H9 (cell line): ENCODE measurements at regions not wholly inside any gene's neighbourhood (a gene's known extent, or its start where the extent isn't known, plus 50 kb on each side); places are given as distances from the start of the nearest gene placed in this dataset.
A peak's percentile ranks its signal among the peaks of the same experiment; 100 is the strongest.

Source experiments
- DNase-seq: peaks from one replicate; pipeline ENCODE4 v3.0.0-alpha.2; 2017
- H2AFZ ChIP-seq: one replicate; pipeline ENCODE4 v1.6.1; 2013; ENCODE audit warnings: mild to moderate bottlenecking, low read length, control low read depth, moderate library complexity
- H2AK5ac ChIP-seq: 2 replicates; pipeline ENCODE4 v1.6.1; 2013; ENCODE audit warnings: low read length, control low read depth, mixed read lengths; ENCODE audit not compliant: insufficient read length
- H2BK120ac ChIP-seq: one replicate; pipeline ENCODE4 v1.6.1; 2013; ENCODE audit warnings: low read depth, mild to moderate bottlenecking, low read length, control low read depth, inconsistent platforms; ENCODE audit not compliant: poor library complexity, severe bottlenecking
- H2BK12ac ChIP-seq: 2 replicates; pipeline ENCODE4 v1.6.1; 2013; ENCODE audit warnings: low read length, control low read depth, mixed read lengths, low read depth; ENCODE audit not compliant: insufficient read length
- H2BK15ac ChIP-seq: 2 replicates; pipeline ENCODE4 v1.6.1; 2013; ENCODE audit warnings: low read depth, low read length, control low read depth
- H2BK20ac ChIP-seq: one replicate; pipeline ENCODE4 v1.6.1; 2013; ENCODE audit warnings: low read depth, mild to moderate bottlenecking, low read length, control low read depth, inconsistent platforms; ENCODE audit not compliant: poor library complexity, severe bottlenecking
- H2BK5ac ChIP-seq: 2 replicates; pipeline ENCODE4 v1.6.1; 2013; ENCODE audit warnings: low read length, control low read depth, mixed read lengths; ENCODE audit not compliant: insufficient read length
- H3K14ac ChIP-seq: 2 replicates; pipeline ENCODE4 v1.6.1; 2013; ENCODE audit warnings: low read length, control low read depth; ENCODE audit not compliant: insufficient read depth
- H3K18ac ChIP-seq: 2 replicates; pipeline ENCODE4 v1.6.1; 2013; ENCODE audit warnings: low read depth, mild to moderate bottlenecking, mixed read lengths, low read length, control low read depth; ENCODE audit not compliant: insufficient read length
- H3K23ac ChIP-seq: 2 replicates; pipeline ENCODE4 v1.6.1; 2013; ENCODE audit warnings: low read length, control low read depth, mixed read lengths, low read depth; ENCODE audit not compliant: insufficient read length
- H3K23me2 ChIP-seq: 2 replicates; pipeline ENCODE4 v1.6.1; 2013; ENCODE audit warnings: low read depth, mild to moderate bottlenecking, mixed read lengths, low read length, control low read depth; ENCODE audit not compliant: insufficient read length, poor library complexity, severe bottlenecking
- H3K27ac ChIP-seq: 2 replicates; pipeline ENCODE4 v1.5.1; 2013; ENCODE audit warnings: low read length, control low read depth, mixed read lengths, low read depth; ENCODE audit not compliant: insufficient read length
- H3K27me3 ChIP-seq: 2 replicates; pipeline ENCODE4 v1.6.1; 2013; ENCODE audit warnings: low read length, control low read depth, inconsistent platforms; ENCODE audit not compliant: insufficient read depth
- H3K4ac ChIP-seq: 2 replicates; pipeline ENCODE4 v1.6.1; 2013; ENCODE audit warnings: low read depth, mild to moderate bottlenecking, control low read depth, inconsistent platforms, low read length, moderate library complexity
- H3K4me1 ChIP-seq: 2 replicates; pipeline ENCODE4 v1.6.1; 2013; ENCODE audit warnings: low read length, control low read depth, inconsistent platforms; ENCODE audit not compliant: insufficient read depth
- H3K4me2 ChIP-seq: 2 replicates; pipeline ENCODE4 v1.6.1; 2013; ENCODE audit warnings: low read length, control low read depth, mixed read lengths; ENCODE audit not compliant: insufficient read length, insufficient read depth
- H3K56ac ChIP-seq: 2 replicates; pipeline ENCODE4 v1.6.1; 2013; ENCODE audit warnings: low read depth, mild to moderate bottlenecking, mixed read lengths, low read length, control low read depth; ENCODE audit not compliant: insufficient read length
- H3K79me1 ChIP-seq: 2 replicates; pipeline ENCODE4 v1.6.1; 2013; ENCODE audit warnings: low read depth, mild to moderate bottlenecking, moderate library complexity, low read length, control low read depth, inconsistent platforms; ENCODE audit not compliant: insufficient read depth, poor library complexity, severe bottlenecking
- H3K79me2 ChIP-seq: 2 replicates; pipeline ENCODE4 v1.6.1; 2013; ENCODE audit warnings: low read length, control low read depth, inconsistent platforms; ENCODE audit not compliant: insufficient read depth
- H3K9ac ChIP-seq: 2 replicates; pipeline ENCODE4 v1.6.1; 2013; ENCODE audit warnings: low read length, control low read depth, mixed read lengths; ENCODE audit not compliant: insufficient read length; ENCODE audit errors: extremely low read depth
- H3K9me3 ChIP-seq: one replicate; pipeline ENCODE4 v1.6.1; 2013; ENCODE audit warnings: low read depth, low read length, inconsistent platforms; ENCODE audit not compliant: control insufficient read depth
- H3T11ph ChIP-seq: one replicate; pipeline ENCODE4 v1.6.1; 2013; ENCODE audit warnings: mild to moderate bottlenecking, low read length, control low read depth, inconsistent platforms
- H4K20me1 ChIP-seq: one replicate; pipeline ENCODE4 v1.6.1; 2013; ENCODE audit not compliant: control insufficient read depth, insufficient read length, insufficient read depth
- H4K5ac ChIP-seq: 2 replicates; pipeline ENCODE4 v1.6.1; 2013; ENCODE audit warnings: low read depth, mild to moderate bottlenecking, mixed read lengths, low read length, control low read depth; ENCODE audit not compliant: insufficient read length
- H4K8ac ChIP-seq: replicated peaks from 2 replicates; pipeline ENCODE4 v1.6.1; 2013; ENCODE audit warnings: low read length, control low read depth, mixed read lengths, low read depth; ENCODE audit not compliant: insufficient read length
- H4K91ac ChIP-seq: 2 replicates; pipeline ENCODE4 v1.6.1; 2013; ENCODE audit warnings: low read depth, mild to moderate bottlenecking, moderate library complexity, mixed read lengths, low read length, control low read depth; ENCODE audit not compliant: insufficient read length
- H3K27ac Mint-ChIP-seq, 3 experiments: 2 replicates in 2 of 3; 3 replicates in 1 of 3; pipeline ENCODE4 v1.8.0; 2020 to 2021; ENCODE audit warnings: mixed read lengths in 3 of 3, mild to moderate bottlenecking in 1 of 3, moderate library complexity in 1 of 3
- H3K27me3 Mint-ChIP-seq: 2 replicates; pipeline ENCODE4 v1.8.0; 2021; ENCODE audit warnings: low read depth, mild to moderate bottlenecking, moderate library complexity, mixed read lengths
- H3K36me3 Mint-ChIP-seq, 3 experiments: 2 replicates in 2 of 3; 3 replicates in 1 of 3; pipeline ENCODE4 v1.8.0; 2020 to 2021; ENCODE audit warnings: low read depth in 3 of 3, mixed read lengths in 3 of 3; ENCODE audit not compliant: insufficient read depth in 1 of 3
- H3K4me1 Mint-ChIP-seq, 2 experiments: 2 replicates each; pipeline ENCODE4 v1.8.0; 2020; ENCODE audit warnings: mixed read lengths in 2 of 2
- H3K4me3 Mint-ChIP-seq, 2 experiments: 2 replicates in 1 of 2; 3 replicates in 1 of 2; pipeline ENCODE4 v1.8.0; 2020 to 2021; ENCODE audit warnings: mild to moderate bottlenecking in 2 of 2, mixed read lengths in 2 of 2, moderate library complexity in 1 of 2
- H3K9me3 Mint-ChIP-seq, 2 experiments: 2 replicates in 1 of 2; 3 replicates in 1 of 2; pipeline ENCODE4 v1.8.0; 2020; ENCODE audit warnings: mild to moderate bottlenecking in 2 of 2, mixed read lengths in 2 of 2, moderate library complexity in 1 of 2
- WGBS: extraction: QIAGEN DNeasy Blood & Tissue Kit; methylation state at CpG from one replicate; pipeline ENCODE4 v1.1.7; 2013; ENCODE audit warnings: missing lambda C conversion rate, low lambda C conversion rate, mixed read lengths; ENCODE audit not compliant: insufficient read length; ENCODE audit errors: extremely low coverage; 5-methylcytosine and 5-hydroxymethylcytosine counted together
- TF ChIP-seq, protein P1 (sequence below): fragments of 200-600 bp; sonication (generic); conservative IDR thresholded peaks from 3 replicates; pipeline ENCODE4 v1.8.0; 2021; ENCODE audit warnings: antibody characterized with exemption, mild to moderate bottlenecking

DNA sequence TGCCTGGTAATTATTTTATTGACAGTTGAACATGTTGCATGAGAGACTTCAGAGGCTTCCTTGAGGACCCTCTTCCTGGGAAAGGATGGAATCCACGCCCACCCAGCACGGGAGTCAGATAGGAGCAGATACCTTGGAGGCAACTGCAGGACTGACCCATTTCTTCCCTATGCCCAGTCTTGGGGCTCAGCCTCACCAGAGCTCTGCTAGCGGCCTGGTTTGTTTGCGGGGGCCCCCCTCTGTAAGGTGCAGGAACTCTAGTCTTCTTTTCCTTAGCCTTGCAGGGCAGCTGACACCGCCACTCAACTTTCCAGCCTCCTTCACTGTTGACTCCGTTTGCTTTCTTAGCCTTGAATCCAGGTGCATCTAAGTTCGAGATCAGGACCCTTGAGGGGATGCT is 1032.8 kb downstream of the BRD1 start:
- Histone ChIP-seq H4K20me1 (no peaks in the 10 kb centered on the region), H3K18ac (no peak overlapping the region), H3T11ph (no peak overlapping the region), H3K4me1 (peaks cover 3% of the 10 kb centered on the region; the same call in 1 of the 2 replicates), H2AFZ (no peak overlapping the region), H2BK120ac (no peak overlapping the region), H2BK12ac (no peak overlapping the region), H4K5ac (no peak overlapping the region), H3K79me2 (no peaks in the 10 kb centered on the region), H2BK20ac (no peak overlapping the region), H3K9me3 (no peaks in the 10 kb centered on the region), H3K27ac (no peak overlapping the region), H3K4ac (no peak overlapping the region), H3K4me2 (no peak overlapping the region), H3K9ac (no peak overlapping the region), H3K23me2 (no peaks in the 10 kb centered on the region), H2AK5ac (no peak overlapping the region), H3K23ac (no peak overlapping the region), H4K91ac (no peak overlapping the region), H2BK15ac (no peak overlapping the region), H3K79me1 (no peaks in the 10 kb centered on the region), H3K56ac (no peak overlapping the region), H3K14ac (no peak overlapping the region), H3K27me3 (no peaks in the 10 kb centered on the region), H2BK5ac (no peak overlapping the region), H4K8ac (no peak overlapping the region)
- DNase-seq = no peak
- TF ChIP-seq, protein P1, sequence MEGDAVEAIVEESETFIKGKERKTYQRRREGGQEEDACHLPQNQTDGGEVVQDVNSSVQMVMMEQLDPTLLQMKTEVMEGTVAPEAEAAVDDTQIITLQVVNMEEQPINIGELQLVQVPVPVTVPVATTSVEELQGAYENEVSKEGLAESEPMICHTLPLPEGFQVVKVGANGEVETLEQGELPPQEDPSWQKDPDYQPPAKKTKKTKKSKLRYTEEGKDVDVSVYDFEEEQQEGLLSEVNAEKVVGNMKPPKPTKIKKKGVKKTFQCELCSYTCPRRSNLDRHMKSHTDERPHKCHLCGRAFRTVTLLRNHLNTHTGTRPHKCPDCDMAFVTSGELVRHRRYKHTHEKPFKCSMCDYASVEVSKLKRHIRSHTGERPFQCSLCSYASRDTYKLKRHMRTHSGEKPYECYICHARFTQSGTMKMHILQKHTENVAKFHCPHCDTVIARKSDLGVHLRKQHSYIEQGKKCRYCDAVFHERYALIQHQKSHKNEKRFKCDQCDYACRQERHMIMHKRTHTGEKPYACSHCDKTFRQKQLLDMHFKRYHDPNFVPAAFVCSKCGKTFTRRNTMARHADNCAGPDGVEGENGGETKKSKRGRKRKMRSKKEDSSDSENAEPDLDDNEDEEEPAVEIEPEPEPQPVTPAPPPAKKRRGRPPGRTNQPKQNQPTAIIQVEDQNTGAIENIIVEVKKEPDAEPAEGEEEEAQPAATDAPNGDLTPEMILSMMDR = no peak
- peaks cover 0 to 20% (median 5%) of the 10 kb centered on the region in 3 experiments; a peak in 4 of 7 replicates for H3K36me3 Mint-ChIP-seq
- peaks cover 18 to 23% of the 10 kb centered on the region in 2 experiments for H3K4me1 Mint-ChIP-seq
- peak overlapping the region in 1 of 3 experiments; percentile 79; a peak in 1 of 7 replicates for H3K27ac Mint-ChIP-seq
- H3K4me3 Mint-ChIP-seq = no peak overlapping the region
- H3K9me3 Mint-ChIP-seq = peaks cover 15 to 16% of the 10 kb centered on the region in 2 experiments
- H3K27me3 Mint-ChIP-seq = peaks cover 1% of the 10 kb centered on the region; the same call in 1 of the 2 replicates
- no CpG with 5 or more reads among the region's 7 CpGs for WGBS
